ENCODE measurements at regions not wholly inside any gene's neighbourhood (a gene's known extent, or its start where the extent isn't known, plus 50 kb on each side); places are given as distances from the start of the nearest gene placed in this dataset.

- H3K27ac Mint-ChIP-seq (ENCODE audit: unreplicated experiment) = no peak overlapping the region
- H3K4me3 Mint-ChIP-seq = no peak overlapping the region
- no peak for DNase-seq (ENCODE audit: low read depth, low spot score)
- no peaks in the 10 kb centered on the region for H3K4me1 Mint-ChIP-seq
- no peaks in the 10 kb centered on the region for H3K36me3 Mint-ChIP-seq (ENCODE audit: low read depth)
- H3K27me3 Mint-ChIP-seq (ENCODE audit: low read depth) = no peaks in the 10 kb centered on the region
- H3K9me3 Mint-ChIP-seq = peaks cover 2% of the 10 kb centered on the region
- TF ChIP-seq, protein P1, sequence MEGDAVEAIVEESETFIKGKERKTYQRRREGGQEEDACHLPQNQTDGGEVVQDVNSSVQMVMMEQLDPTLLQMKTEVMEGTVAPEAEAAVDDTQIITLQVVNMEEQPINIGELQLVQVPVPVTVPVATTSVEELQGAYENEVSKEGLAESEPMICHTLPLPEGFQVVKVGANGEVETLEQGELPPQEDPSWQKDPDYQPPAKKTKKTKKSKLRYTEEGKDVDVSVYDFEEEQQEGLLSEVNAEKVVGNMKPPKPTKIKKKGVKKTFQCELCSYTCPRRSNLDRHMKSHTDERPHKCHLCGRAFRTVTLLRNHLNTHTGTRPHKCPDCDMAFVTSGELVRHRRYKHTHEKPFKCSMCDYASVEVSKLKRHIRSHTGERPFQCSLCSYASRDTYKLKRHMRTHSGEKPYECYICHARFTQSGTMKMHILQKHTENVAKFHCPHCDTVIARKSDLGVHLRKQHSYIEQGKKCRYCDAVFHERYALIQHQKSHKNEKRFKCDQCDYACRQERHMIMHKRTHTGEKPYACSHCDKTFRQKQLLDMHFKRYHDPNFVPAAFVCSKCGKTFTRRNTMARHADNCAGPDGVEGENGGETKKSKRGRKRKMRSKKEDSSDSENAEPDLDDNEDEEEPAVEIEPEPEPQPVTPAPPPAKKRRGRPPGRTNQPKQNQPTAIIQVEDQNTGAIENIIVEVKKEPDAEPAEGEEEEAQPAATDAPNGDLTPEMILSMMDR (conservative IDR thresholded peaks at IDR 0.05) = no peak
Measured at GRCh38 chr11:104819107-104819506, 79.2 kb downstream of the CASP12 start.

GRCh38 chr11:104817973-104818372 is 80.3 kb downstream of the CASP12 start:
- TF ChIP-seq, protein P1 (conservative IDR thresholded peaks at IDR 0.05) = no peak
- Mint-ChIP-seq H3K9me3 (no peaks in the 10 kb centered on the region), H3K27ac (ENCODE audit: unreplicated experiment) (no peak overlapping the region), H3K4me1 (no peaks in the 10 kb centered on the region), H3K36me3 (ENCODE audit: low read depth) (no peaks in the 10 kb centered on the region), H3K27me3 (ENCODE audit: low read depth) (no peaks in the 10 kb centered on the region), H3K4me3 (no peak overlapping the region)
- no peak for DNase-seq (ENCODE audit: low read depth, low spot score)

DNA sequence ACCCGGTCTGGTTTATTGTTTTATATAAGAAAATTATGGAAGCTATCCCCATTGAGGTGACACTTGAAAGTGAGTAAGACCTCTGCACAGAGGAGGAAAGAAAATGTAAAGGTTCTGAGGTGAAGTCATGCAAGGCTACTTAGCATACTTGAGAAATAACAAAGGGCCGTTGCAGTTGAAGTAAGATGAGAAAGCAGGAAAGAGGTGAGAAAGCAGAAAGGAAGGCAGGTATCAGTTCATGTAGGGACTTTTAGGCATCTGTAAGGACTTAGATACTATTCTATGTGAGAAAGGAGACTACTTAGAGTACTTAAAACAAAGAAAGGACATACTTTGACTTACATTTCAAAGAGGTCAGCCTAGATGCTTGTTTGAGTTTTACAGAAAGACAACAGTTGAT is 84.7 kb downstream of the CASP12 start:
- H3K4me1 Mint-ChIP-seq = no peaks in the 10 kb centered on the region
- H3K27ac Mint-ChIP-seq (ENCODE audit: unreplicated experiment) = no peak overlapping the region
- TF ChIP-seq, protein P1 (conservative IDR thresholded peaks at IDR 0.05) = no peak
- no peak overlapping the region for H3K4me3 Mint-ChIP-seq
- no peaks in the 10 kb centered on the region for H3K9me3 Mint-ChIP-seq
- H3K27me3 Mint-ChIP-seq (ENCODE audit: low read depth) = no peaks in the 10 kb centered on the region
- no peaks in the 10 kb centered on the region for H3K36me3 Mint-ChIP-seq (ENCODE audit: low read depth)
- no peak for DNase-seq (ENCODE audit: low read depth, low spot score)

GRCh38 chr11:104812103-104812788 is 86.0 kb downstream of the CASP12 start:
- H3K9me3 Mint-ChIP-seq = peaks cover 2% of the 10 kb centered on the region
- peak overlapping the region; percentile 71 for H3K27ac Mint-ChIP-seq (ENCODE audit: unreplicated experiment)
- no peaks in the 10 kb centered on the region for H3K27me3 Mint-ChIP-seq (ENCODE audit: low read depth)
- no peaks in the 10 kb centered on the region for H3K4me1 Mint-ChIP-seq
- no peak for DNase-seq (ENCODE audit: low read depth, low spot score)
- no peaks in the 10 kb centered on the region for H3K36me3 Mint-ChIP-seq (ENCODE audit: low read depth)
- no peak overlapping the region for H3K4me3 Mint-ChIP-seq
- TF ChIP-seq, protein P1 (conservative IDR thresholded peaks at IDR 0.05) = no peak

DNA sequence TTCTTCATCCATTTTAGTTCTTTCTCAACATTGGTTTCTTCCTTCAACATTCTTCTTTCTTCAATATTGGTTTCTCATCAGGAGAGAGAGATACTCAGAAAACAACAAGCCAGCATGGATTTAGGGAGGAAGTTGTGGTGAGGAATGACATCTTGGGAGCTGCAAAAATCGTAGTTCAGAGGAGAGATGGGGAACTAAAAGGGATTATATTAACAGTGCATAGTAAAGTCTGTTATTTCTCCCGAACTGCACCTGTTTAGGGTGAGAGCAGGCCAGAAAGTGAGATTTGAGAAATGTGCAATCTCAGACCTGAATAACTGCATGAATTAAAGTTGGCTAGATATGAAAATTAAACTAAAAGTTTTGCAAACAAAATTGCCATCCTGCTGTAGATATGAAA is 94.5 kb downstream of the CASP12 start:
- H3K27ac Mint-ChIP-seq (ENCODE audit: unreplicated experiment) = no peak overlapping the region
- no peak overlapping the region for H3K4me3 Mint-ChIP-seq
- H3K36me3 Mint-ChIP-seq (ENCODE audit: low read depth) = no peaks in the 10 kb centered on the region
- TF ChIP-seq, protein P1 (conservative IDR thresholded peaks at IDR 0.05) = no peak
- no peaks in the 10 kb centered on the region for H3K4me1 Mint-ChIP-seq
- DNase-seq (ENCODE audit: low read depth, low spot score) = no peak
- peaks cover 2% of the 10 kb centered on the region for H3K9me3 Mint-ChIP-seq
- H3K27me3 Mint-ChIP-seq (ENCODE audit: low read depth) = no peaks in the 10 kb centered on the region
